ENCODE measurements at regions not wholly inside any gene's neighbourhood (a gene's known extent, or its start where the extent isn't known, plus 50 kb on each side); places are given as distances from the start of the nearest gene placed in this dataset.

GRCh38 chr2:186907897-186908296 lies 58.9 kb upstream of the ZSWIM2 start:
- intact Hi-C loops (cut with DNase I), result no loop called here
- 50% methylated on average over 1 of the region's 1 CpG for WGBS

GRCh38 chr2:186903216-186903615 lies 54.2 kb upstream of the ZSWIM2 start:
- Histone ChIP-seq H3K4me1 (no peaks in the 10 kb centered on the region), H3K27me3 (no peaks in the 10 kb centered on the region), H3K4me3 (no peak overlapping the region), H3K9me3 (no peaks in the 10 kb centered on the region), H3K27ac (replicated peaks in 1 of 4) (no peak overlapping the region), H3K36me3 (no peaks in the 10 kb centered on the region)
- 65% methylated on average over 2 of the region's 2 CpGs for WGBS
- DNase-seq (ENCODE audit: extremely low spot score), result no peak
- TF ChIP-seq EP300 (IDR thresholded peaks at IDR 0.05) (no peak), CTCF (IDR thresholded peaks at IDR 0.05) (peak; percentile 19 to 47 (median 39))
- intact Hi-C loops (cut with DNase I), result no loop called here

More at GRCh38 chr2:186907897-186908296, 58.9 kb upstream of the ZSWIM2 start:
- Histone ChIP-seq H3K36me3 (no peaks in the 10 kb centered on the region), H3K9me3 (no peaks in the 10 kb centered on the region), H3K4me1 (peaks cover 0 to 7% (median 0%) of the 10 kb centered on the region in 4 donors), H3K27ac (replicated peaks in 1 of 4) (no peak overlapping the region), H3K4me3 (no peak overlapping the region), H3K27me3 (no peaks in the 10 kb centered on the region)
- TF ChIP-seq CTCF (IDR thresholded peaks at IDR 0.05) (no peak), EP300 (IDR thresholded peaks at IDR 0.05) (no peak), POLR2A (IDR thresholded peaks at IDR 0.05; ENCODE audit: low read depth) (no peak), POLR2AphosphoS5 (IDR thresholded peaks at IDR 0.05) (no peak)
- DNase-seq (ENCODE audit: extremely low spot score), result no peak

Small RNAs in the stretch of these regions (small RNA-seq; reads per million reads assigned to genes)
- gene RN7SKP42 (0 reads per million in 3 donors), gene RNU6-989P (0 reads per million in 3 donors)
